HPDE6-E6E7 (cell line): ENCODE measurements at regions not wholly inside any gene's neighbourhood (a gene's known extent, or its start where the extent isn't known, plus 50 kb on each side); places are given as distances from the start of the nearest gene placed in this dataset.

Experiments
- DNase-seq: peaks from one replicate; pipeline ENCODE4 v3.0.0; 2011; ENCODE audit warnings: missing footprints; ENCODE audit errors: extremely low spot score

GRCh38 chr5:89275066-89275855 lies 392.3 kb upstream of the MEF2C start:
- DNase-seq: no peak

GRCh38 chr5:89273289-89273688 lies 390.3 kb upstream of the MEF2C start:
- no peak for DNase-seq

DNA sequence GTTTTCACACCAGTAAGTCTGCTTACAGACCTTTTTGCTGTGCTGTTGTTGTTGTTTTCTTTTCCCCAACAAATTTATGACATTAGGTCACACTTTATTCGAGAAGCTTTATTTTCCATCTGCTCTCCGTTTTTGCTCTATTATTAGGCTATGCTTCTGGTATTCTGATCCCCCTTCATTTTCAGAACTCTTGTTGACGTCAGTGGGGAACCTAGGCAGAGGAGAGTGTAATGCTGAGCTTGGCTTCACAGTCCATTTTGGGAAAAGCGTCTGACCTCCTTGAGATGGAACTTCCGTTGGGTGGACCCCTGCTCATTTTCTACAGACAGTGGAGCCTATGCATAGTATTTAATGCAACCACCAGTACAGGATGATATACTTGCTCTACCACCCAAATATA lies 387.9 kb upstream of the MEF2C start:
- no peak for DNase-seq

- DNase-seq: no peak
These were observed 386.7 kb upstream of the MEF2C start for GRCh38 chr5:89269721-89270120.

GRCh38 chr5:89268460-89268859 lies 385.5 kb upstream of the MEF2C start:
- no peak for DNase-seq

DNA sequence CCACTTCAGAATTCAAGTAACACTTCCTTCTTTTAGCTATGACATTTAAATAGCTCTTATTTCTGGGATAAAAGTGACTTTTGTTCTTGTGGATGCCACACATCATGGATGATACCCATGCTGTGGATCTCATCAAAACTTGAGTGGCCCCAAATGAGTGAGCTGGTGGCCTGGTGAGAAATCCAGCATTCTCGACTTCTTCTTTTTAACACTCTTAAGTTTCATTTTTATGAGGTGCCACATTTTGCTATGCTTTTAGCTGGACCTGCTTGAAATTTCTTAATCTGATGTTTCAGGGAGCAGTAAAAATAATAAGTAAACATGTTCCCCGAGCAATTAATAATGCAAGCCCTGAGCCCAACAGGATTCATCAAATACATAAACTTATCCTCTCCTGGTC lies 384.8 kb upstream of the MEF2C start:
- DNase-seq: no peak

DNA sequence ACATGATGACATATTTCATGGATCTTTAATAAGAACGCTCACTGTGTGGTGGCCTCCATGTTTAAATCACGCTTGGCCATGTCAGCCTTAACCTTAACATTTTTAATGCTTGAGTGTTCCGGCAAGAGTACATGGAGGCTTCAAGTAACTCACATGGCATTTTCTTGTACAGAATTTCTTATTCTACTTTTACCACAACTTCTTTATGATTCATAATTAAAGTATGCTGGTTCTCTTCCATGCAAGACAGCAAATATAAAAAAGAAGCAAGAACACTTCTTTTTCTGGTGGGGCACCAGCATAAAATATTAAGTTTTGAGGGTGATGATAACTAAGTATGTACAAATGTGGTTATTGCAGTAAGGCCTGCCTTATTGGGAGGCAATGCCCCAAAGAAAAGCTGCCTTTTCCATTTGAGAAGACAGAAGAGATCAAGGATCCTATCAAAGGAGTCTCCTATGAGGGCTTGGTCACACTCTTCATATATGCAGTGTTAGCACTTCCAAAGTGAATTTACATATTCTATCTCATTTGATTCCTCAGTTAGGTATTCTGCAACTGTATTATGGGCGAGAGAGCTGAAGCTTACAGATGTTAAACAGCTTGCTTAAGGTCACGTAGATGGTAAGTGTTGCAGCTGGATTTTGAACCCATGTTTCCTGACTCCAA lies 382.7 kb upstream of the MEF2C start:
- no peak for DNase-seq

GRCh38 chr5:89263846-89264245 lies 380.9 kb upstream of the MEF2C start:
- no peak for DNase-seq

DNA sequence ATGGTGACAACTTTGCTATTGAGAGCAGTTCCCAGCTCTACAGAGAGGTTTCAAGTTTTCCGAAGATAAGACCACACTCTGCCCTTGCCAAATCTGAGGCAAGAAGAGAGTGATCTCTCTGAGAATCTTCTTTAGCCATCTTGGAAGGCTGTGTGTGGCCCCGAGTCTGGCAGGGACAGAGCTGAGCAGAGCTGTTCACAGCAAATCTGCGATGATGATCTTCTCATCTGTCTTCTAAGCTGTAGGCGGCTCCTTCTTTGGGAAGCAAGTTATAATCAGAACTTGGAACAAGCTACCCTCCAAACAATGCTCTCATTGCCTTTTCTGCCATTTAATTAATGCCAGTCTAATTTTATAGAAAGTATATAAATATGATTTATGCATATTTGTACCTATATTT lies 379.0 kb upstream of the MEF2C start:
- no peak for DNase-seq

DNA sequence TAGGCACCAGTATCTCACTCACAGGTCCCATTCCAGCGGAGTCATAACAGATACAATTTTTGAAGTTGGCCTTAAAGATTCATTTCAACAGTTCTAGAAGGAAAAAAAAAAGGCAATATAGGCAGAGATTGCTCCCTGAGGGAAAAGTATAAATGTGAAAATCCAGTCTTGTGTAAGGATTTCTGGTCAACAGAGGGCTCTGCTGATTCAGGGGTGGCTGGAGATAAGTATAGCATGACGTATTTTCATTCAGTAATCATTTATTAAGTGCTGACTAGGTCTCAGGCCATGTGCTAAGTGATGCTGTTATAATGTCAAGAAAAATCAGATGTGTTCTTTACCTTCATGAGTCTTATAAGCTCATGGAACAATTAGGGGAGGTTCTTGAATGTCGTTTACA lies 377.3 kb upstream of the MEF2C start:
- no peak for DNase-seq

DNA sequence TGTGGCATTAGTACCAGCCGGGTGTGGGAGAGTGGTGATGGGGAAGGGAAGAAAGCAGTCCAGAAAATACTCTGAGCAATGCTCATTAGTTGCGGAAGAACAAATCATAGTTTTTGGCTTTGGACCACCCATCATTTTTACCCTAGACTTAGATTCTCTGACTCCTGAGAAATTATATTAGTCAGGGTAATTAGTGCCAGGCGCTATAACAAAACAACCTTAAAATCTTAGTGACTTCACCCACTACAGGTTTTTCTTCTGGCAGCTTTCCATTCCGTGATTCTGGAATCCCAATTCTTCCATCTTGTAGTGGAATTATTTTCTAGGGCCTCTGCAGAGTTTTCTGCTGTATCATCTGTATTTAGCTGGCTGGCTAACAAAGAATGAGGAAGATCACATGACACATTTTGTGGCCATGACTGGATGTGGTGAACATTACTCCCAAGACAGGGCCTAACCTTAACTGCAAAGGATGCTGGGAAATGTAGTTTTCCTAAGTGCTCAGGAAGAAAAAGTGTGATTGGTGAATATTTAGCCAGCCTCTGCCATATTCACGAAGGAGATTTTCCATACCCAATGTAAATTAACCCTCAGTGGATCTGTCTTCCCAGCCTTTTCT lies 373.0 kb upstream of the MEF2C start:
- peak; percentile 8 for DNase-seq

- no peak for DNase-seq
These were observed 370.8 kb upstream of the MEF2C start for GRCh38 chr5:89253666-89254352.

- DNase-seq: no peak
These were observed 363.9 kb upstream of the MEF2C start for GRCh38 chr5:89246864-89247263.

DNA sequence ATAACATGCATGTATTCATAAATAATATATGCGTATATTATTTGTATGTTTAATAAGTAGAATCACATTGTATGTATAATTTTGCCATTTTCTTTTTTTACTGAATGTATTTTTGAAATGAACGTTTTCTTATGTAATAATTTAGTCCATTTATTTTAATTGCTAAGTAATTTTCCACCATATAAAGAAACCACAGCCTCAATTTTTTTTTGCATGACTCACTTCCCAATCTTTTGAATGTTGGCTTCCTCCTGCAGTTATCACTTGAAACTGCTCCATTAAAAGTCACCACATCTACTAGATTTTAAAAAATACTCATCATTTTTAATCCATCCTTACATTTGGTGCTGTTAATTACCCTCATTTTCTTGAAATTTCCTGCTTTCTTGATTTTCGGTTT lies 363.3 kb upstream of the MEF2C start:
- no peak for DNase-seq

DNA sequence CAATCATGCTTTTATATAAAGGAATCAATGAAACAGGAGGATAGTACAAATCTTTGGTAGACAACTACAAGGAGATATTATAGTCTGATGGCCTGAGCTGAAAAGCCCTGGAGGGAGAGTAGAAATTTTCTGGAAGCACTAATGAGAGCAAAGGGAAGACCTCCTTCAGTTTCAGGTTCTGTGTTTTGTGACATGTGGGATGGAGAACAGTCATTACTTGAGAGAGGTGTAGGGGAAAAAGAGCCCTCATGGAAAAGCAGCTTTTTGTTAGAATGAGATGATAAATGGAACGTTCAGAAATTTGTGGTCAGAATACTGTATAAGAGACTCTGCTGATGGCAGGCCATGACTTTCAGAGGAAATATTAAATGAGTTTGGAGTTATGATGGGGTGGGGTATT lies 360.6 kb upstream of the MEF2C start:
- no peak for DNase-seq

GRCh38 chr5:89241186-89241585 lies 358.2 kb upstream of the MEF2C start:
- no peak for DNase-seq

- no peak for DNase-seq
These were observed 353.9 kb upstream of the MEF2C start for GRCh38 chr5:89236900-89237299.

DNA sequence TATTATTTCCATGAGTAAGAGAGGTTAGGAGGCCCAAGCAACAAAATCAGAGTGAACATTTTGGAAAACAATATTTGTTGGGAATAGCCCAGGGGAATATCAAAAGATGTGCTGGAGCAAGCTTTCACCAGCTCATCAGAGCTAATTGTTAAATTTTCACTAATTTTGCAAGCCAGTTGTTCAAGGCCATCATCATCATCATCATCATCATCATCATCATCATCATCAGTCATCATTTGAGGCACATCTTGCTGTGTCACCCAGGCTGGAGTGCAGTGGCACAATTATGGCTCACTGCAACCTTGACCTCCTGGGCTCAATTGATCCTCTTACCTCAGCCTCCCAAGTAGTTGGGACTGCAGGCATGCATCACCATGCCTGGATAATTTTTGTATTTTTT lies 350.5 kb upstream of the MEF2C start:
- DNase-seq: no peak

GRCh38 chr5:89232139-89232603 lies 349.2 kb upstream of the MEF2C start:
- no peak for DNase-seq

GRCh38 chr5:89230178-89230577 lies 347.2 kb upstream of the MEF2C start:
- DNase-seq: no peak

DNA sequence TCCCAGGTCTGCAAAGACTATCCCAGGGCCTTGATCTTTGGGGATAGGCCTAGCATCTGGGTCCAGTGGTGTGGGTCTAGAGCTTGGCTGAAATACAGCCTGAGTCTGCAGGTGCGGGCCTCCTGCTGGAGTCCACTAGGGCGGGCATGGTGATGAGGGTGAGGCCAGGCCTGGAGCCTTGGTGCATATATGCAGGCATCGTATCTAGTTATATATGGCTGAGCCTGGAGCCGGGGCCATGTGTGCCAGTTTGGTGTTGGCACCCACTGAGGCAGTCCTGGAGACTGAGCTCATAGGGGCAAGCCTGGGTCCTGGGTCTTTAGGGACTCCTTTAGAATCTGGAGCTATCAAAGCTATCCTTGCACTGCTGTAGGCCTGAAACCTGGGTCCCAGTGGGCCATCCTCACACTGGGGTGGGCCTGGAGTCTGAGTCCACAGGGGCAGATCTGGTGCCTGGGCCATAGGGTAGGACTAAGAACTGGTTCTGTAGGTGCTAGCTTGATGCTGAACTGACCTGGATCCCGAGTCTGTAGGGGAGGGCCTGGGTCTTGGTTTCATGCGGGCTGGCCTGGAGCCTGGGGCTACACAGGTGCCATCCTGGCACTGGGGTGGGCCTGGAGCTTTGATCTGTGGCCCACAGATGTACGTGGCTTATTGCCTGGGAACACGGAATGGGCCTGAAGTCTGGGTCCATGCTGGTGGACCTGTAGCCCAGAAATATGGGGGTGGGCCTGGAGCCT lies 346.5 kb upstream of the MEF2C start:
- no peak for DNase-seq

- no peak for DNase-seq
These were observed 345.4 kb upstream of the MEF2C start for GRCh38 chr5:89228355-89228754.
